ENCODE measurements at regions not wholly inside any gene's neighbourhood (a gene's known extent, or its start where the extent isn't known, plus 50 kb on each side); places are given as distances from the start of the nearest gene placed in this dataset.

DNA sequence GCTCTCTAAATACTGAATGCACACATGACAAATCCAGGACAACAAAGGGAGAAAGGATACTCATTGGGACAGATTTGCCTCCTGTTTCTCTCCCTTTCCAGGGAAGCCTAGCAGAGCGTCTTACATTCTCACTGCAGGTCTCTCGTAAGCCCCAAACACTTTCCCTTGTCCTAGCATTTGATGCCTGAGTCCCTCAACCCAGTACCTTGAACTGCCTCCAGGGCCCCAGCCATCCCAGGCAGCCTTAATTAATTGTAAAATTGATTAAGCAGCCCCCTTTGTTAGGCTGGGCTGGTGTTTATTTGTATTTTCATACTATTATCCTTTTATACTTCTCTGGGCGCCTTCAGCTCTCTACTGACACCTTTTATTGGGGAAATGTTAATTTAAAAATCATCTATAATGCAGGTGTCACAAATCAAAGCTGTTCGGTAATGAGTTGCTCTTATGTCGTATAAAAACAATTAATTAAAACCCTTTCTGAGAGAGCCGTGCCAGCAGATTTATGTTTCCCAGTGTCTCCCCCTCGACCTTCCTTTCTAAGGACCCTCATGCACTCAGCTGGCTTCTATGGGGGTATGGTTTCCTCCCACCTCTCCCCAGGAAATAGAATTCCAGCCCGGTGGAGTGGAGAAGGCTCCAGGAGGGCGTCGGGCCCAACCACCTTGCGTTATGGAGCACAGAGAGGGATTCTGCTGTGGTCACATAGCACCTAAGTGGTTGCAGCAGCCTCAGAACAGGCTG is 243.8 kb downstream of the RPS24 start:
- no peak for DNase-seq

- DNase-seq: no peak
Measured at GRCh38 chr10:78278058-78278404, 244.4 kb downstream of the RPS24 start.

GRCh38 chr10:78279756-78280155 is 246.1 kb downstream of the RPS24 start:
- no peak for DNase-seq

DNA sequence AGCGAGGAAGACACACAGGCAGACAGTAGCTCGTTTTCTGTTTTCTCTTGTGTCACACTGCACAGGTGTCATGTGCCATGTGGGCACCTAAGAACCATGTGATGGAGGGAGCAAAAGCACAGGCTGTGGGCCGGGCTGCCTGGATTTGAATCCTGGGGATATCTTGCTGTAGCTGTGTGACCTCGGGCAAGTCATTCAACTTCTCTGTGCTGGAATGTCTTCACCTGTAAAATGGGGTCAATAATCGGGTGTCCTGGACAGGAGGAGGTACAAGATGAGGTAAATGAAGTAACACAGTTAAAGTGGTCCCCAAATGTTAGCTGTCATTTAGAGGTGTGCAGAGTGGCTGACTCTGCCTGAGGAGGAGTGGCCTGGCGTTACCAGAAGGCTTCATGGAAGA is 246.9 kb downstream of the RPS24 start:
- no peak for DNase-seq

GRCh38 chr10:78281627-78282026 is 248.0 kb downstream of the RPS24 start:
- no peak for DNase-seq

DNA sequence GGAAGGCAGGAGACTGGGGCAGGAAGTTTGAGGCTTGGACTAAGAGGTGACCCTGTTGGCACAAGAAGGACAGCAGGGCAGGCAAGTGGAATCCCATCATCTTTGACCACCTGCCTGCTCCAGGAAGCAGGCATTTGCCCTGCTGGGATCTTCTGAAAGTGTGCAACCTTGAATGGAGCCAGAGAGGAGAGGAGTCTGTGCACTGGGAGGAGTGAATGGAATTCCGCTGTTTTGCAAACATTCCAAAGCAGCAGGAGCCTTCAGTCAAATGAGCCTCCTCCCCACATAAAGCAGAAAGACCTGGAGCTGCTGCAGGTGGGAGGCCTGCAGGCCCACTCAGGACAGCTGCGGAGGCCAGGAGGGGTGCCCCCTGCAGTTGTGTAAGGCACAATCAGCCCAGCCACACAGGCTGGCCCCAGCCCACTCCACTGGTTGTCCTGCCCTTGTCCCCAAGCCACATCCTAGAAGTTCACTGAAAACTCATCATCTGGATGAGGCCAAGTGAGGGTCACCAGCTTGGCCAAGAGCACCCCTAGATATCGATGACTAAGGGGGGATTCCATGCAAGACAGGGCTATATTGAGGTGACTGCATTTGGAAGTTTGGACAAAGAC is 249.5 kb downstream of the RPS24 start:
- DNase-seq: no peak

- no peak for DNase-seq
Measured at GRCh38 chr10:78284381-78284780, 250.7 kb downstream of the RPS24 start.

DNA sequence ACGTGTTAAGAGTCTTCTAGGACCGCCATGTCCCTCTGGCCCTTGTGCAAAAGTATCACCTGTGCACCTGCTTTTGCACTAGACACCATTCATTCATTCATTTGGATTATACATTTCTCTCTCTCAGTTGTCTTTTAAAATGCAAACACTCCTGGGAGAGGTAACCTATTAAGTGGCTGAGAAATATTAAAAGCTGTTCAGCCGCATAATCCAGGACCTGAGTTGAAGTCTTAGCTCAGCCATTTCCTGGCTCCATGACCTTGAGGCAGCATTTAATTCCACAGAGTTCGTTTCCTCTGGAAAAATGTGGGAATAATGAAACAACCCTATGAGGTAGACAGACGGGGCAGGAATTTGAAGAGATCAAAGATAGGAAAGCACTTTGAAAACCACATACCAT is 251.6 kb downstream of the RPS24 start:
- DNase-seq: no peak

GRCh38 chr10:78286186-78286585 is 252.5 kb downstream of the RPS24 start:
- DNase-seq: no peak

GRCh38 chr10:78286668-78287067 is 253.0 kb downstream of the RPS24 start:
- no peak for DNase-seq

DNA sequence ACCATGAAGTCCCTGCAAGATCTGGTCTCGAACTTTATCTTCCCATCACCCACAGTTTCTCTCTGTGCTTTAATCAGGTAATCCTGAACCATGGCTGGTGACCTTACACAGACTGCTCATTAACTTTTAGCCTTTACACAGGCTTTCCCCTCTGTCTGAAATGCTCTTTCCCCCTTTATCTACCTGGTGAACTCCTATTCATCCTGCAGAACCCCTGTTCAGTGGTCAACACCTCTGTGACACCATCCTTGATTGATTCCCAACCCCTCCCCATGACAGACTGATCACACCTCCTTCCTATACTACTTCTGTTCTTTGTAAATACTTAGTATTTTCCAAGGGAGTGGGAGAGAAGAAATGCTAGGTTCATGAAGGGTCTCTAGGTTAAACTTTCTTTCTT is 254.0 kb downstream of the RPS24 start:
- DNase-seq: no peak

GRCh38 chr10:78288663-78289062 is 255.0 kb downstream of the RPS24 start:
- no peak for DNase-seq

DNA sequence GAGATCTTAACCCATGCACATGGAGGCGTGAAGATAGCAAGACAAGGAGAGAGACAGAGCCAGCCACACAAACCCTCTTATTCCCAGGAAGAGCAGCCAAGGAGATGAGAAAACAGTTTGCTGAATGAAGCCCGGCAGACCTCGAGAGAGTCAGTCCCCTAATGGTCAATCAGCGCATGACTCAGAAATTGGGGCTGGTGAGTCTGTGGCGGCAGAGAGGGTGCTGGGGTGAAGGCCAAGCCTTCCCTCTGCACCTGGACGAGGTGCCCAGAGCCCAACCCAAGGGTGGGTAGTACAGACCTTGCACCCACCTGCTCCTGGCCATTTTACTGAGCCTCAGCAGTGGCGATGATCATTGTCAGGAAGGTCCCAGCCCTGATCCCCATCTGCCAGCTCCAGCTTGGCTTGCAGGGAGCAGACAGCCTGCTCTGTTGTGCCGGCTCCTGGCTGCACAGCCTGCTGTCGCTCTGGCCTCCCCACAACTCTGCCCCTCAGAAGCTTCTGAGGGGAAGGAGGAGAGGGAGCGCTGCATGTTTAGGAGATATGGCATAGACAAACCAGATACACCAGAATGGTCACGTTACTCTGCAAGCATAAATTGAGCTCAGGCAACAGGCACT is 256.6 kb downstream of the RPS24 start:
- no peak for DNase-seq

DNA sequence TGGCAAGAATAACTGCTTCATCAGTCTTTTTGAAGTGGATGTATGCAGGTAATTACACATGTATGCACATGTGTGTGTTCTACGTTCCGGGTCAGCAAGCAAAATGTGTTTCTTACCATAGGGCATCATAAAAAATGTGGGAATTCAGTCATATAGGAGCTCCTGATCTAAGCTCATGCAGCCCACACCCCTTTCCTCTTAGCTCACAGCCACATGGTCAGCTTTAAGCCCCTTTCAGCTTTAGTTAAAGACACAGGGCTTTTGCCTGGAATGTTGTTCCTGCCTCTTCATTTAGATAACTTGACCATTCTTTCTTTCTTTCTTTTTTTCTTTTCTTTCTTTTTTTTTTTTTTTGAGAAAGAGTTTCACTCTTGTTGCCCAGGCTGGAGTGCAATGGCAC is 258.1 kb downstream of the RPS24 start:
- DNase-seq: no peak

GRCh38 chr10:78292250-78292981 is 258.8 kb downstream of the RPS24 start:
- DNase-seq: no peak

GRCh38 chr10:78292982-78293865 is 259.6 kb downstream of the RPS24 start:
- DNase-seq: peak; percentile 58

GRCh38 chr10:78295242-78295641 is 261.6 kb downstream of the RPS24 start:
- peak; percentile 22 for DNase-seq

DNA sequence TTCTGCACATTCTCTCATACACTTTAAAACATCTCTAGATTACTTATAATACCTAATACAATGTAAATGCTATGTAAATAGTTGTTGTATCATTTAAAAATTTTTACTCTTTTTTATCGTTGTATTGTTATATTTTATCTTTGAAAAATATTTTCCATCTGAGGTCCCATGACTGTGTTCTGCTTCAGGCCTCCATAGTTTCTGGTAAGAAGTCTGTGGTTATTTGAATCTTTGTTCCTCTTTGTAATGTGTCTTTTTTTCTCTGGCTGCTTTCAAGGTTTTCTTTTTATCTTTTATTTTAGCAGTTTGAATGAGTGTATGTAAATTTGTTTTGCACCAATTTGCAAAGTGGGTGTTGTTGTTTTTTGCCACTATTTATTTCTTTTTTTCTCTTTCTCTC is 263.1 kb downstream of the RPS24 start:
- DNase-seq: no peak

DNA sequence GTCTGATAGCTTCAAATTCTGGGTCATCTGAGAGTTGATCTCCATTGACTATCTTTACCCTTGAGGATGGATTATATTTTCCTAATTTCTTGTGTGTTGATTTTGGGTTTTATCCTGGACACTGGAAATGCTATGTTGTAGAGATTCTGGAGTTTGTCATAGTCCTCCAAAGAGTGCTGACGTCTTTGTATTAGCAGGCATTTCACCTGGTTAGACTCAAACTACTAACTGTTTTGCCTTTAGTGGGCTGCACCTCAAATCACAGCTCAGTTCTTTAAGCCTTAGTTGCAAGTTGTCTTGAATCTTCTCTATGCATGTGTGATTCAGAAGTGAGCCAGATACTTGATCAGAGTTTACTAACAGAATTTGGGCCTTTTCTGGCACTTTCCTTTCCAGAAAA is 264.3 kb downstream of the RPS24 start:
- DNase-seq: no peak

- DNase-seq: peak; percentile 10
Measured at GRCh38 chr10:78298835-78299234, 265.2 kb downstream of the RPS24 start.

DNA sequence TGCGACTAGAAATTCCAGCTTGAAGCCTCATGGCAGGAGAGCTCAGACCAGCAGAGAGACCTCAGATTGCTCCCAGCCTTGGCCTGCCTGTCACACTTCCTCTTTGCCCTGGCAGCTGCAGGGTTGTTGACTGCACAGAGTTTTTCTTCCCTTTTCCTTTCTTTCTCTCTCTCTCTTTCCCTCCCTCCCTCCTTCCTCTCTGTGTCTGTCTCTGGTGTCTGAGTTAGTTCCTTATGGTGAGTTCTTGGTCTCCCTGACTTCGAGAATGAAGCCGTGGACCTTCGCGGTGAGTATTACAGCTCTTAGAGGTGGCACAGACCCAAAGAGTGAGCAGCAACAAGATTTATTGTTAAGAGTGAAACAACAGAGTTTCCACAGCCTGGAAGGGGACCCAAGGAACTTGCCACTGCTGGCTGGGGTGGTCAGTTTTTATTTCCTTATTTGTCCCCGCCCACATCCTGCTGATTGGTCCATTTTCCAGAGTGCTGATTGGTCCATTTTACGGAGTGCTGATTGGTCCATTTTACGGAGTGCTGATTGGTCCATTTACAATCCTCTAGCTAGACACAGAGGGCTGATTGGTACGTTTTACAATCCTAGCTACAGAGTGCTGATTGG is 266.3 kb downstream of the RPS24 start:
- peak; percentile 29 for DNase-seq

GRCh38 chr10:78300526-78300925 is 266.9 kb downstream of the RPS24 start:
- no peak for DNase-seq
